BLaER1 (cell line): ENCODE measurements at regions not wholly inside any gene's neighbourhood (a gene's known extent, or its start where the extent isn't known, plus 50 kb on each side); places are given as distances from the start of the nearest gene placed in this dataset.

Experiments
- H3K27ac ChIP-seq: shearing (Covaris generic); formaldehyde crosslinking; 2 replicates; pipeline ENCODE4 v1.8.1; 2022
- H3K27me3 ChIP-seq: shearing (Covaris generic); formaldehyde crosslinking; 2 replicates; pipeline ENCODE4 v1.8.1; 2022
- H3K36me3 ChIP-seq: shearing (Covaris generic); formaldehyde crosslinking; 2 replicates; pipeline ENCODE4 v1.8.1; 2022
- H3K4me1 ChIP-seq: shearing (Covaris generic); formaldehyde crosslinking; 2 replicates; pipeline ENCODE4 v1.8.1; 2022
- H3K4me2 ChIP-seq: shearing (Covaris generic); formaldehyde crosslinking; 2 replicates; pipeline ENCODE4 v1.8.1; 2022
- H3K4me3 ChIP-seq: shearing (Covaris generic); formaldehyde crosslinking; 2 replicates; pipeline ENCODE4 v1.8.1; 2022
- H3K9ac ChIP-seq: shearing (Covaris generic); formaldehyde crosslinking; 2 replicates; pipeline ENCODE4 v1.8.1; 2022
- H3K9me3 ChIP-seq: shearing (Covaris generic); formaldehyde crosslinking; 2 replicates; pipeline ENCODE4 v1.8.1; 2022
- H4K20me1 ChIP-seq: shearing (Covaris generic); formaldehyde crosslinking; 2 replicates; pipeline ENCODE4 v1.8.1; 2022
- Cebpa-rat ChIP-seq: shearing (Covaris generic); IDR thresholded peaks from 2 replicates; pipeline ENCODE4 v1.8.1; 2022

DNA sequence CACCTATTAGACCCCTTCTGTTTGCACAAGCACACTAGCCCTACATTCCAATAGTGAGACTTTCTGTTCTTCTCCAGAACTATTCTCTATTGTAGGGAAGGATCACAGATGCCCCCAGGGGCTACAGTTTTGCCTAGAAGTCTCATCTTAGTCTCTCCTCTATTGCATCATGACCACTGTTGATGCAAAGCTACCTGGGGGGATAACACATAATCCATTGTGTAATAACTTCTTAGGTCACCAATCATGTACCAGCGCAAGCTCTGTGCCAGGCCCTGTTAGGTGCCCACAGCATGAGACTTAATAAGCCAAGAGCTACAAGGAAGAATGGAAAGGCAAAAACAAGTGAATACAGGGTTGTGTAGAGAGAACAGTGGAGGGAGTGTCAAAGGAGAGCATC lies 98.1 kb upstream of the TNFAIP3 start:
- H3K9ac ChIP-seq, result no peak overlapping the region
- H3K9me3 ChIP-seq, result no peaks in the 10 kb centered on the region
- no peak overlapping the region for H3K4me2 ChIP-seq
- no peak overlapping the region for H3K27ac ChIP-seq
- H3K36me3 ChIP-seq, result no peaks in the 10 kb centered on the region
- H4K20me1 ChIP-seq, result no peaks in the 10 kb centered on the region
- H3K4me3 ChIP-seq, result no peak overlapping the region
- no peaks in the 10 kb centered on the region for H3K27me3 ChIP-seq
- no peak for TF ChIP-seq Cebpa-rat
- 0 out of 2 replicates have a peak, but pooled peaks cover 12% of the 10 kb centered on the region for H3K4me1 ChIP-seq

DNA sequence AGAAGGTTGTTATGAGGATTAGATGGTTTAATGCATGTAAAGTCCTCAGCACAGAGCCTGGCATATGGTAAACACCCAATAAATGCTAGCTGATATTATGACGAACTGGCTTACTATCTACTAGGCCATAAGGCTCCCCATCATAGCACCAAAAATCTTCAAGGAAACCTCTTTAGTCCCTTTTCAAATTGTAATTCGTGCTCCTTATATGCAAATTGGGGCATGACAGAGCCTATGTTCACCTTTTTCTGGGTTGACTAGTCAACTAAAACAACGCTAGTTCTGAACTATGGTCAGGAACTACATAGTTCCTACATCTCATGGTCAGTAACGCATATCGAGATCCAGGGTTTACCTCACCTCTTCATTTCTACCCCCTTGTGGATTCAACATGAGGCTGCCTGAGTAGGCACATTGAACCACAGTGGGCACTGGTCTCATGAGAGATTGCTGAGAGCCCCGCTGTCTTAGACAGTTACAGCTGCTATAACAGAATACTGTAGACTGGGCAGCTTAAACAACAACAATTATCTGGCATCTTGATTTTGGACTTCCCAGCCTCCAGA lies 97.2 kb upstream of the TNFAIP3 start:
- Histone ChIP-seq H3K4me3 (no peak overlapping the region), H3K9me3 (no peaks in the 10 kb centered on the region), H3K4me1 (0 out of 2 replicates have a peak, but pooled peaks cover 12% of the 10 kb centered on the region), H3K4me2 (no peak overlapping the region), H3K36me3 (no peaks in the 10 kb centered on the region), H4K20me1 (no peaks in the 10 kb centered on the region), H3K9ac (no peak overlapping the region), H3K27me3 (no peaks in the 10 kb centered on the region), H3K27ac (no peak overlapping the region)
- TF ChIP-seq Cebpa-rat, result no peak

DNA sequence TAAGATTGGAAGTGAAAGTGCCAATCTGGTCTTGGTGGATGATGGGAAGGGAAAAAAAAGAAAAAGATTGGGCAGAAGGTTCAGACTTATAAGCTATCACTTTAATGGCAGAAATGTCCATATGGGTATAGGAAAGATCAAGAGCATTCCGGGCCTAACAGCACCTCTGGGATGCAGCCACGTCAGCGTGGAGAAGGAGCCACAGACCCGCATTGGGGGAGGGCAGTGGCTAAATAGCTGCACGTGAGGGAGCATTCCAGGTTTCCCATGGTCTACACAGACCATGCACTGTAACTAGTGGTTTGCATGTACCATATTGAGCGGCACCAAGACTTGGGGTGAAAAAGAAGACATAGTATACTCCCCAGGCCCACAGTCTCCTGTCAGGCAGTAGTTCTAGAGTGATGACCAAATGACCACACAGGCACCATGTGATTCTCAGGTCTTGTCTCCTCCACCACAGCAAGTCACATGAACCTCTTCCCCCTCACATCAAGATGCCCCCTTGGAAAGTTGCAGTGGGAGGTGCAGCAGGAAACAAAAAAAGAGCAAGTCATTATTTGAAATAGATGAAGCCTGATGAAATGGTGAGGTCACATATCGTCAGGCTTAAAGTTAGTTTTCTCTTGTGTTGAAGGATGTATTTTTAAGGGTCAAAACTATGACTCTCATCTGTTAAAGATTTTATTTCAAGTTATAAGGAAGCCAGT lies 94.4 kb upstream of the TNFAIP3 start:
- H3K9me3 ChIP-seq, result no peaks in the 10 kb centered on the region
- no peak overlapping the region for H3K4me2 ChIP-seq
- H3K4me1 ChIP-seq, result 0 out of 2 replicates have a peak, but pooled peaks cover 12% of the 10 kb centered on the region
- H4K20me1 ChIP-seq, result no peaks in the 10 kb centered on the region
- no peak overlapping the region for H3K9ac ChIP-seq
- no peaks in the 10 kb centered on the region for H3K27me3 ChIP-seq
- H3K36me3 ChIP-seq, result no peaks in the 10 kb centered on the region
- no peak overlapping the region for H3K27ac ChIP-seq
- H3K4me3 ChIP-seq, result no peak overlapping the region
- TF ChIP-seq Cebpa-rat, result no peak

DNA sequence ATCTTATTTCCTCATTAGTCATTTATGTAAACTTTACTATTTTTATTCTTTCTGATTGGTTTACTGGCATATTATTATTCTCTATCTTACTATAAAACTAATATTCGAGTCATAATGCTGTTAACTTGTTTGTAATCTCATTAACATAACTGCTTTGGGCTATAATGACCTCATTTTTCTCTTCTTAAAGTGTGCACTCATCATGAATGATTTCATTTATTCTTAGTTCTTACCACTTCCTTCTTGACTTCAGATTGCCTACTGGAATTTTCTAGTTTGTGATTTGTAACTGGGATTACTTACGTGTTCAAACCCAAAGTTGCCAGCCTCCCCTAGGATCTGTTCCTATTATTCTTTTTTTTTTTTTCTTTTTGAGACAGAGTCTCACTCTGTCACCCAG lies 91.8 kb upstream of the TNFAIP3 start:
- H3K27ac ChIP-seq, result no peak overlapping the region
- no peaks in the 10 kb centered on the region for H3K27me3 ChIP-seq
- no peak for TF ChIP-seq Cebpa-rat

DNA sequence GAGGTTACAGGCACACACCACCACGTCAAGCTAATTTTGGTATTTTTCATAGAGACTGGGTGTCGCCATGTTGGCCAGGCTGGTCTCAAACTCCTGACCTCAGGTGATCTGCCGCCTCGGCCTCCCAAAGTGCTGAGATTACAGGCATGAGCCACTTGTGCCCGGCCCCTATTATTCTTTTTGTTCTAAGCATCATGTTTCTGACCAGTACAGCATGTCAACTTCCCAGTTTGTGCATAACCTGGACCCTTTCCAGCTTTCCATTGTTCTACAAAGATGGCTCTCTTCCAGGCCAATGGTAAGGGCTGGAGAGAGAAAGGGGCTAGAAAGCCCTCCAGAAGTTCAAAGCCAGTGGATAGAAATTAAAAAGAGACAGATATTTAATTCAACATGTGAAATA lies 91.3 kb upstream of the TNFAIP3 start:
- Histone ChIP-seq H3K36me3 (no peaks in the 10 kb centered on the region), H3K9me3 (no peaks in the 10 kb centered on the region), H3K4me3 (no peak overlapping the region), H3K4me2 (no peak overlapping the region), H3K27ac (no peak overlapping the region), H3K9ac (no peak overlapping the region), H3K4me1 (no peaks in the 10 kb centered on the region), H3K27me3 (no peaks in the 10 kb centered on the region), H4K20me1 (no peaks in the 10 kb centered on the region)
- no peak for TF ChIP-seq Cebpa-rat

More for the DNA sequence above, 91.8 kb upstream of the TNFAIP3 start:
- Histone ChIP-seq H3K4me1 (0 out of 2 replicates have a peak, but pooled peaks cover under 1% of the 10 kb centered on the region), H3K9me3 (no peaks in the 10 kb centered on the region), H3K4me2 (no peak overlapping the region), H3K9ac (no peak overlapping the region), H3K4me3 (no peak overlapping the region), H3K36me3 (no peaks in the 10 kb centered on the region), H4K20me1 (no peaks in the 10 kb centered on the region)

DNA sequence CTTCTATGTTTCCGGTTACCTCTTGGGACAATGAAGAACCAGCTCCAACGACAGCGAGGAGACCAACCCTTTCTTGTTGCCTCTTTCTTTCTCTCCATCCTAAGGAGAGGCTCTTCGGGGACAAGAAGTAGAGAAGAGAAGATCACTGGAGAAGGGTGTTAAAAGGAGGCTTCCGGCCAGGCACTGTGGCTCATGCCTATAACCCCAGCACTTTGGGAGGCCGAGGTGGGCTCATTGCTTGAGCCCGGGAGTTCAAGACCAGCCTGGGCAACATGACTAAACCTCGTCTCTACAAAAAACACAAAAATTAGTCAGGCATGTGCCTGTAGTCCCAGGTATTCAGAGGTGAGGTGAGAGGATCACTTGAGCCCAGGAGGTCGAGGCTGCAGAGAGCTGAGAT lies 90.8 kb upstream of the TNFAIP3 start:
- Histone ChIP-seq H3K9ac (no peak overlapping the region), H3K4me1 (no peaks in the 10 kb centered on the region), H3K27ac (no peak overlapping the region), H3K4me3 (no peak overlapping the region), H3K36me3 (no peaks in the 10 kb centered on the region), H3K27me3 (no peaks in the 10 kb centered on the region), H3K9me3 (no peaks in the 10 kb centered on the region), H4K20me1 (no peaks in the 10 kb centered on the region), H3K4me2 (no peak overlapping the region)
- no peak for TF ChIP-seq Cebpa-rat

DNA sequence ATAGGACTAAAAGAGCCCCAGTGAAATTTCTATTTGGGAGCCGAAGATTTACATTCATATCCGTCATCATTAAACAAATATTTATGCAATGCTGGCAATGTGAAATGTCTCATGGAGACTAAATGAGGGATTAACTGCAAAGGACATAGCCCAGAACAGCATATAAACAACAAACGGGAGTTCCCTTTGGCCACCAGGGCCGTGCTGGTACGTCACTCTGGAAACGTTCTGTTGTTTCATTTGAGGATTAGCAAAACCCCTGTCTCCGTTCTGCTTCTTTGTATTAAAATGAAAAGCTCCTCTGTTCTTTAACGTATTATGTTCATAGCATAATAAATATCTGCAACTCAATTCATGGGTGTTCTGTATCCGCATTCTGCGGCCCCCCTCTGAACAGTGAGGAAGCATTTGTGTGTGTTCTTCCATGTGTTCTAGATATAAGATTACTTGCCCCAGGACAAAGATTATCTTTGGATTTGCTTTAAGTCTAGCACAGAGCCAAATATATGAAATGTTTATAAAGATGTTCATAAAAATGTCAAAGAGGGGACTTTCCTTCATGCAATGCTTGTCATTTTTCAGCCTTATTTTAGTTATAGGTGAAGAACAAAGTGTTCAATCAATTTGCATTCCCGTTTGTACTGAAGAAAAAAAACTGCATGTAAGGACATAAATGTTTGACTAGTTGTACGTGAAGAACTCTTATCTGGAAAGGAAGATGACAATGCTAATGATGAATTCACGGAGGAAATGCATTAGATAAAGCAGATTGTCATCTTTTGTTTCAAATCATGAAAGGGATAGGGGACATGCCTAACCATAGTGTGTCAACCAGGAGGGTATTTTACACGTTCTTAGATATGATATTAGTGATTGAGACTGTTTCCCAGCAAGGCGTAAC lies 90.0 kb upstream of the TNFAIP3 start:
- Histone ChIP-seq H3K27ac (no peak overlapping the region), H3K4me2 (no peak overlapping the region), H3K4me1 (no peaks in the 10 kb centered on the region), H3K36me3 (no peaks in the 10 kb centered on the region), H3K27me3 (no peaks in the 10 kb centered on the region), H3K9ac (no peak overlapping the region), H4K20me1 (no peaks in the 10 kb centered on the region), H3K4me3 (no peak overlapping the region), H3K9me3 (no peaks in the 10 kb centered on the region)
- TF ChIP-seq Cebpa-rat, result no peak

DNA sequence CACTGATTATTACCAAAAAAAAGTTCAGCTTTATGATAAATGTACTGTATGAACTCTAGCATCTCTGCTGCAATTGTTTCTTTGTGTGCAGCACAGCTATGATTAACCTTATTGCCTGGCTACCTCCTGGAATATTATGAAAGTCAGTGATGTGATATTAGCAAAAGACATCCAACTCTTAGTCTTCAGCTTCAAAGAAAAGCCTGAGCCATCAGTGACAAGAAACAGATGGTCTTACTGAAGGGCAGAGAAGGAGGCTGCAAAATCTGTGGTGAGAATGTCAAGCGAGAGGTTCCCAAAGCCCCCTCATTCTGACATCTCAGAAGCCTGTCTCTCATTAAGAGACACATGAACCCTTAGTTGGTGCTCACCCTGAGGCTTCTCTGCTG lies 89.4 kb upstream of the TNFAIP3 start:
- H3K27me3 ChIP-seq, result no peaks in the 10 kb centered on the region
- no peaks in the 10 kb centered on the region for H3K4me1 ChIP-seq
- H4K20me1 ChIP-seq, result no peaks in the 10 kb centered on the region
- no peaks in the 10 kb centered on the region for H3K9me3 ChIP-seq
- no peak for TF ChIP-seq Cebpa-rat
- no peak overlapping the region for H3K27ac ChIP-seq
- no peak overlapping the region for H3K4me3 ChIP-seq
- no peaks in the 10 kb centered on the region for H3K36me3 ChIP-seq
- no peak overlapping the region for H3K4me2 ChIP-seq
- H3K9ac ChIP-seq, result no peak overlapping the region

DNA sequence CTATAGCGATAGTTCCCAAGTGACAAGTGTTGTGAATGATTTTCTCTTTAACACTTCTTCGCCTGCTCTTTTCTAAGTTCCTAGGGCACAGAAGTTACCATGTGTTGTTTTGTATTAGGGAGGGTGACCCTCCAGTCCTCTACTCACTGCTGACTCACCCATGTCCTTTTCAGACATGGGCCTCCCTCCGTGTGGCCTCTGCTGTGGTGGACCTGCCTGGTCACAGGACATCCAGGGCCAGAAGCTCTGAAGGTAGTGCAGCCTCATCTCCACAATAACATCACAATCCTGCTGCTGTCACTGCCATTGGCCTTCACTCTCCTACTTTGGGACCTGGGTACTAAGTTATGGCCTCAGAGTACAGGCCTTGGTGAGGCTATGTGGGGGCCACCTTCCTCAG lies 87.1 kb upstream of the TNFAIP3 start:
- TF ChIP-seq Cebpa-rat, result no peak
- no peaks in the 10 kb centered on the region for H3K27me3 ChIP-seq

More for the DNA sequence above, 87.1 kb upstream of the TNFAIP3 start:
- Histone ChIP-seq H3K9me3 (no peaks in the 10 kb centered on the region), H3K4me2 (no peak overlapping the region), H3K36me3 (no peaks in the 10 kb centered on the region), H3K9ac (no peak overlapping the region), H3K4me1 (peaks cover 6% of the 10 kb centered on the region; the same call in 1 of the 2 replicates), H3K4me3 (no peak overlapping the region), H4K20me1 (no peaks in the 10 kb centered on the region), H3K27ac (no peak overlapping the region)
